Coronary artery (tissue), 2 donors: ENCODE measurements at regions not wholly inside any gene's neighbourhood (a gene's known extent, or its start where the extent isn't known, plus 50 kb on each side); places are given as distances from the start of the nearest gene placed in this dataset.

Source experiments
- DNase-seq: peaks from one replicate; pipeline ENCODE4 v3.0.0-alpha.2; 2017; ENCODE audit warnings: low spot score
- H3K27ac ChIP-seq, 2 donors: fragments of 200-600 bp; sonication (generic); one replicate each; pipeline ENCODE4 v1.5.1; 2016 to 2019
- H3K4me3 ChIP-seq: fragments of 200-600 bp; sonication (generic); 2 replicates; pipeline ENCODE4 v1.5.1; 2016; ENCODE audit warnings: mild to moderate bottlenecking, moderate library complexity
- TF ChIP-seq, protein P1 (sequence below): fragments of 200-600 bp; sonication (generic); IDR thresholded peaks from one replicate; pipeline ENCODE4 v1.5.1; 2019; ENCODE audit warnings: antibody characterized with exemption

DNA sequence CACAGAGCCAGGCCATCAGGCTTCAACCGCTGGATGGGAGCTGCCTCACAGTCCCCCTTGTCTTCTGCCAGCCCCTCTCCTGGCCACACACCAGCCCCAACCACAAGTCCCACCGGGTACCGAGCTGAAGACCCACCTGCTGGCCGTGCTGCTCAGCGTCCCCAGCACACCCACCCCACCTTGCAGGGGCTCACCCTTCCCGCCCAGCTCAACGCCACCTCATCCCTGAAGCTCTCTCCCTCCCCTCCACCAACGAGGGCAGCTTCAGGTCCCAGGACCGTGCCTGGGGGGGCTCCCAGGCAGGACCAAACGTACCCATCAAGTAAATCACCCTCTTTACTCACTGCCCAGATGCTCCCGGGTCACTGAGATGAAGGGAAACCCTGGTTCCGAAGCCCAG lies 141.0 kb downstream of the CRYBB2 start:
- TF ChIP-seq, protein P1, sequence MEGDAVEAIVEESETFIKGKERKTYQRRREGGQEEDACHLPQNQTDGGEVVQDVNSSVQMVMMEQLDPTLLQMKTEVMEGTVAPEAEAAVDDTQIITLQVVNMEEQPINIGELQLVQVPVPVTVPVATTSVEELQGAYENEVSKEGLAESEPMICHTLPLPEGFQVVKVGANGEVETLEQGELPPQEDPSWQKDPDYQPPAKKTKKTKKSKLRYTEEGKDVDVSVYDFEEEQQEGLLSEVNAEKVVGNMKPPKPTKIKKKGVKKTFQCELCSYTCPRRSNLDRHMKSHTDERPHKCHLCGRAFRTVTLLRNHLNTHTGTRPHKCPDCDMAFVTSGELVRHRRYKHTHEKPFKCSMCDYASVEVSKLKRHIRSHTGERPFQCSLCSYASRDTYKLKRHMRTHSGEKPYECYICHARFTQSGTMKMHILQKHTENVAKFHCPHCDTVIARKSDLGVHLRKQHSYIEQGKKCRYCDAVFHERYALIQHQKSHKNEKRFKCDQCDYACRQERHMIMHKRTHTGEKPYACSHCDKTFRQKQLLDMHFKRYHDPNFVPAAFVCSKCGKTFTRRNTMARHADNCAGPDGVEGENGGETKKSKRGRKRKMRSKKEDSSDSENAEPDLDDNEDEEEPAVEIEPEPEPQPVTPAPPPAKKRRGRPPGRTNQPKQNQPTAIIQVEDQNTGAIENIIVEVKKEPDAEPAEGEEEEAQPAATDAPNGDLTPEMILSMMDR, result no peak
- no peak for DNase-seq
- Histone ChIP-seq H3K4me3 (no peak overlapping the region), H3K27ac (no peak overlapping the region)

DNA sequence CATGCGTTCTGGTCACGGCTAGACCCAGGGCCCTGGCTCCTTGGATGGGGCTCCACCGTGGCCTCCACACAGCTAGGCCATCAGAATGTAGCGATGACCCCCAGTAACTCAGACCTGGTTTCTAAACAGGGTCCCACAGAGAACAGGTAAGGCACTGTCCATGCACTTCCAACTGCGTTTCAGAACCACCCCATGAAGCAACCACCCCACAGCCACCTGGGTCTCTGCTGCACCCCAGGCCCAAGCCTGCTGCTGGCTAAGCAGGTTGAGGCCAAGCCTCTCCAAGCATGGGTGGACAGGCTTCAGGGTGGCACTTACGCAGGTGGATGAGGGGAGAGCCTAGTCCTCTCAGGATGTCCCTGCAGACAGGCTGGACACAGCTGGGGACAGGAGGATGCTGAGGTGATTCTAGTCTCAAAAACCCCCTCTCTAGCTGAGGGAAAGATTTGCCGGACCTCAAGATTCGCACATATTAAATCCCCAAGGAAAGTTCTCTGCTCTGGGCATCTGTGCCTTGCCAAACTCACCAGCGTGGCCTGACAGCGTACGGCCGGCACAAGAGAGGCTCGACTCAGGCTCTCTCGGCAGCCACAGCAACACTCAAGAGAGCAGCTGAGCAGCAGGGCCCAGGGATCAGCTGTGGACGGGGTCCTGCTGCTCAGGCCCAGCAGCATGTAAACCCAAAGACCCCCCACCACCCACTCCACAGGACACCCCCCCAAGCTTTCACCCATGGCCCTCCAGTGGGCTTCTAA lies 141.6 kb downstream of the CRYBB2 start:
- H3K4me3 ChIP-seq, result no peak overlapping the region
- TF ChIP-seq, protein P1, result no peak
- H3K27ac ChIP-seq, result no peak overlapping the region
- DNase-seq, result no peak

DNA sequence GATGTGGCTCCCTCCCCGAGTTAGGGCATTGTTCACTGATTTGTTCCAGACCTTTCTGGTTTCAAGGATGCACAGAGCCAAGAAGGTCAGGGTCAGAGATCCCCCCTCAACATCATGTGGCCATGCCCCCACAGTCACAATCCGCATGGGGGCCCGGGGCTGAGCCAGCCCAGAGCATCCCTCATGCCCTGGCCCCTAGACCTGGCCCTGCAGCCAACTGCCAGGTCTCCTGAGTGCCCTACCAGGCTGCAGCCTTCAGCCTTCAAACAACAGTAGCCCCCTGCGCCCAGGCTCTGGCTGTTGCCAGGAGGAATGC lies 142.4 kb downstream of the CRYBB2 start:
- TF ChIP-seq, protein P1, result no peak
- no peak for DNase-seq

DNA sequence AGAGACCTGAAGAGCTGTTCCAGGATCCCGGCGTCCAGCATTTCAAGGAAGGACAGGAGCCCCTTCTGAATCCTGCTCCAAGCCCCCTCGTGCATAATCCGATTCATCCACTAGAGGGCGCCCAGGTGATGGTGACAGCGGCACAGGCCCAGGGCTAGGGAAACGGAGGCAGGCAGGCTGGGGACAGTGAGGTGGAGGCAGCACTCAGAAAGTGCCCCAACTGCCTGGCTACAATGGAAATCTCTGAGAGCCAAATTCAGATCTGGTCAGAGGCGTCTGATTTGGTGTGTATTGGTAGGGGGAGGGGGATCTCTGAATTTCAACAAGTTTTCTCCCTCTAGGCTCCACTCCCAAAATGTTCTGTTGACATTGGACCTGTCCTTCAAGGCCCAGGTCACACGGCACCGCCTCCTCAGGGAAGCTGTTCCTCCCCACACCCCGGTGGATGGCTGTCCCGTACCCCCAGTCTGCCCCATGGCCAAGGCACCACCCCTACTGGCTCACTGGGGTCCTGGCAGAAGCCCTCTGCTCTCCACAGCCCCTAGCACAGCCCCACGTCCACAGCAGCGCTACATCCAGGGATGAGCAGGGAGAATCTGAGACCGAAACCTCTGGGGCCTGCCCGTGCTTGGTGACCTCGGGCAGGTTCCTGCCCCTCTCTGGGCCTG lies 142.9 kb downstream of the CRYBB2 start:
- Histone ChIP-seq H3K27ac (peak overlapping the region in 1 of 2 donors; percentile 35), H3K4me3 (no peak overlapping the region)
- DNase-seq, result no peak
- TF ChIP-seq, protein P1, result peak; percentile 87

More for the DNA sequence above, 142.4 kb downstream of the CRYBB2 start:
- no peak overlapping the region for H3K27ac ChIP-seq
- H3K4me3 ChIP-seq, result no peak overlapping the region

DNA sequence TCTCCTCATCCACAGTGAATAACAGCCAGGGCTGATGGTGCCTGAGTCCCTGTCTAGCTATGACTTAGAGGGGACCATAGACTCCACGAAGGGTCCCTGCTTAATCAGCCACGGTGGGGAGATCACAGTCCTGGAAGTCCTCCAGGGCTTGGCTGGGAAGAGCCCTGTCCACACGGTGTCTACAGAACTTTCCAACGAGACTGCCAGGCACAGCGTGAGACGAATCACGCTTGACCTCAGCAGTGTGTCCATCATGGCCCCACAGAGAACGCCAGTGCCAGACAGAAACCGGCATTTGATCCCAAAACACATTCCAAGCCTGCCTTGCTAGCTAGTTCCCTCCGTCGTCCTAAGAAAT lies 143.4 kb downstream of the CRYBB2 start:
- TF ChIP-seq, protein P1, result no peak
- Histone ChIP-seq H3K4me3 (no peak overlapping the region), H3K27ac (peak overlapping the region in 1 of 2 donors; percentile 44)
- DNase-seq, result no peak

DNA sequence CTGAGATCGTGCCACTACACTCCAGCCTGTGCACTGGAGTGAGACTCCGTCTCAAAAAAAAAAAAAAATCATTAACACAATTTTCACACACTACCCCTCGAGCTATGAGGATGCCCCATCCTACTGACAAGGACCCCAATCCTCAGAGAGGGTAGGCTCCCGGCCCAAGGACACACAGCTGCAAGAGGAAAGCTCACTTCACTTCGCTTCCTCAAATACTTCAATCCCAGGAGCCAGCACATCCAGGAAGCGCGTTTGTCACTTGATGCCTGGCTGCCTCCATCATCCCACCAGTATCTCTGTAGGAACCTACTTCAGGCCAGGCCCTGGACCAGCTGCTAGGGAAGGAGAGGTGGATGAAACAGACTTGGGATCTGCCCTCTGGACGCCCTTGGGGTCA lies 144.0 kb downstream of the CRYBB2 start:
- no peak for DNase-seq
- TF ChIP-seq, protein P1, result no peak
- H3K27ac ChIP-seq, result peak overlapping the region in 1 of 2 donors; percentile 44

DNA sequence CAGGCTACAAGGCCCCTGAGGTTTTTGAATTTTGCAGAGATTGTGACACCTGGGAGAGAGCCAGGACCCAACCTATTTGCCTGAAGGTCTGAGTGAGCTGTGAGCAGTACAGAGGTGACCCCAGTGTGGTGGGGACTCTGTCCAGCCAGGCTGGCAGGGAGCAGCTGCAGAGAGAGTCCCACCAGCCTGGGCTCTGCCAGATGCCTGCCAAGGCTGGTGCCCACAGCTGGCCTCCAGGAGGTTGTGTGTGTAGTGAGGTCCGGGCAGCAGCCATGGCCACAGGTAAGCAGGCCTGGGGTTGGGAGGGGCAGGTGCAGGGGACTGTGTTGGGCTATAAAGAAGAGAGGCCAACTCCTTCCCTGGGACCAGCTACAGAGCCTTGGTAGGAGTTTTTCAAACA lies 144.8 kb downstream of the CRYBB2 start:
- no peak for DNase-seq
- Histone ChIP-seq H3K27ac (no peak overlapping the region), H3K4me3 (no peak overlapping the region)
- TF ChIP-seq, protein P1, result no peak

More for the DNA sequence above, 144.0 kb downstream of the CRYBB2 start:
- H3K4me3 ChIP-seq, result no peak overlapping the region
